ENCODE measurements at regions not wholly inside any gene's neighbourhood (a gene's known extent, or its start where the extent isn't known, plus 50 kb on each side); places are given as distances from the start of the nearest gene placed in this dataset.

DNA sequence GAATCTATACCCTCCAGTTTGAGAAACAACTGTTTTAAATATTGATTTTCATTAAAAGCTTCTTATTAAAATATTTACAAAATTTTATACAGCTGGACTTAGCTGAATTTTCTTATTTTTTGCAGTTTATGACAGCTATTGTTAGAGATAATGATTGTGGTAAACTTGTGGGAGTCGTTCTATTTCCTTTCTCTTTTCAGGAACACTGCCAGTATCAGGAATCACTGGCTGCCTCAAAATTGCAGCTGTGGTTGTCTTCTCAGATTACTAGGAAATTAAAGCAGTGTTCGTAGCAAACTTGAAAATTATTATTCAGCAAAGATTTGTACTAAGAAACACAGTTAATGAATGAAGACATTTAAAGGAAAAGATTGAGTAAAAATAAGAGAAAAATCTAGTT lies 311.0 kb downstream of the CENPW start:
- TF ChIP-seq, protein P1, sequence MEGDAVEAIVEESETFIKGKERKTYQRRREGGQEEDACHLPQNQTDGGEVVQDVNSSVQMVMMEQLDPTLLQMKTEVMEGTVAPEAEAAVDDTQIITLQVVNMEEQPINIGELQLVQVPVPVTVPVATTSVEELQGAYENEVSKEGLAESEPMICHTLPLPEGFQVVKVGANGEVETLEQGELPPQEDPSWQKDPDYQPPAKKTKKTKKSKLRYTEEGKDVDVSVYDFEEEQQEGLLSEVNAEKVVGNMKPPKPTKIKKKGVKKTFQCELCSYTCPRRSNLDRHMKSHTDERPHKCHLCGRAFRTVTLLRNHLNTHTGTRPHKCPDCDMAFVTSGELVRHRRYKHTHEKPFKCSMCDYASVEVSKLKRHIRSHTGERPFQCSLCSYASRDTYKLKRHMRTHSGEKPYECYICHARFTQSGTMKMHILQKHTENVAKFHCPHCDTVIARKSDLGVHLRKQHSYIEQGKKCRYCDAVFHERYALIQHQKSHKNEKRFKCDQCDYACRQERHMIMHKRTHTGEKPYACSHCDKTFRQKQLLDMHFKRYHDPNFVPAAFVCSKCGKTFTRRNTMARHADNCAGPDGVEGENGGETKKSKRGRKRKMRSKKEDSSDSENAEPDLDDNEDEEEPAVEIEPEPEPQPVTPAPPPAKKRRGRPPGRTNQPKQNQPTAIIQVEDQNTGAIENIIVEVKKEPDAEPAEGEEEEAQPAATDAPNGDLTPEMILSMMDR (conservative IDR thresholded peaks at IDR 0.05 in 1 of 2, IDR thresholded peaks at IDR 0.05 in 1 of 2; ENCODE audit: low read depth in 1 of 2, low read length in 2 of 2), result no peak
- no peak for TF ChIP-seq EZH2 (IDR thresholded peaks at IDR 0.05; ENCODE audit: low read length, missing control alignments)
